H1 (cell line): ENCODE measurements at regions not wholly inside any gene's neighbourhood (a gene's known extent, or its start where the extent isn't known, plus 50 kb on each side); places are given as distances from the start of the nearest gene placed in this dataset.

Experiments
- CTCF ChIA-PET: fragments of 300-600 bp; sonication (Branson Sonifier 250); formaldehyde crosslinking; loops from one replicate; lab custom pipeline; 2021; ENCODE audit not compliant: partially characterized antibody; lab: Charles Lee
- POLR2A ChIA-PET: fragments of 300-600 bp; sonication (Branson Sonifier 250); formaldehyde crosslinking; loops from one replicate; lab custom pipeline; 2021; ENCODE audit warnings: inconsistent platforms; ENCODE audit not compliant: partially characterized antibody; lab: Charles Lee
- DNase-seq, 2 experiments: peaks; one replicate each; pipeline versions ENCODE4 v3.0.0 to v3.0.0-alpha.2; 2010 to 2022; ENCODE audit warnings: low spot score in 2 of 2, low read depth in 1 of 2, mixed read lengths in 1 of 2
- FAIRE-seq: peaks from 2 replicates; lab custom pipeline; 2011; peaks lifted over from hg19 to GRCh38; lab: Jason Lieb, UNC
- H2AFZ ChIP-seq: 2 replicates; pipeline ENCODE4 v1.8.1; 2012; ENCODE audit warnings: low read length, inconsistent platforms
- H2AK5ac ChIP-seq: 2 replicates; pipeline ENCODE4 v1.6.1; 2013; ENCODE audit warnings: low read depth, low read length
- H2BK120ac ChIP-seq: replicated peaks from 2 replicates; pipeline ENCODE3; 2013; ENCODE audit warnings: low read depth, low read length, inconsistent platforms
- H2BK12ac ChIP-seq: 2 replicates; pipeline ENCODE4 v1.6.1; 2013; ENCODE audit warnings: low read depth, low read length
- H2BK15ac ChIP-seq: 2 replicates; pipeline ENCODE4 v1.6.1; 2013; ENCODE audit warnings: low read length
- H2BK20ac ChIP-seq: 2 replicates; pipeline ENCODE4 v1.6.1; 2013; ENCODE audit warnings: low read length
- H2BK5ac ChIP-seq: 2 replicates; pipeline ENCODE4 v1.6.1; 2013; ENCODE audit warnings: low read depth, low read length
- H3K14ac ChIP-seq: 2 replicates; pipeline ENCODE4 v1.6.1; 2013; ENCODE audit warnings: inconsistent platforms; ENCODE audit not compliant: insufficient read length
- H3K18ac ChIP-seq: 2 replicates; pipeline ENCODE4 v1.6.1; 2013; ENCODE audit warnings: low read length; ENCODE audit errors: extremely low read depth
- H3K23ac ChIP-seq: 2 replicates; pipeline ENCODE4 v1.6.1; 2013; ENCODE audit warnings: inconsistent platforms; ENCODE audit not compliant: insufficient read length
- H3K23me2 ChIP-seq: 2 replicates; pipeline ENCODE4 v1.6.1; 2013; ENCODE audit warnings: low read depth, low read length
- H3K27ac ChIP-seq: 2 replicates; pipeline ENCODE4 v1.6.1; 2011; ENCODE audit warnings: low read depth, low read length, inconsistent platforms
- H3K27me3 ChIP-seq, 4 experiments: replicated peaks in 1 of 4; 1 replicate in 1 of 4; 2 replicates in 3 of 4; pipeline versions ENCODE4 v1.6.1 to v1.8.1; 2011 to 2013; ENCODE audit warnings: low read length in 3 of 4, mild to moderate bottlenecking in 3 of 4, inconsistent platforms in 2 of 4, mixed read lengths in 2 of 4, moderate library complexity in 1 of 4; ENCODE audit not compliant: control insufficient read depth in 3 of 4, insufficient read depth in 3 of 4; ENCODE audit errors: extremely low read depth in 1 of 4
- H3K36me3 ChIP-seq, 4 experiments: 2 replicates each; pipeline versions ENCODE4 v1.6.1 to v1.8.1; 2011 to 2013; ENCODE audit warnings: mild to moderate bottlenecking in 4 of 4, low read length in 3 of 4, moderate library complexity in 2 of 4, control low read depth in 1 of 4, inconsistent platforms in 1 of 4; ENCODE audit not compliant: insufficient read depth in 4 of 4, control insufficient read depth in 2 of 4
- H3K4ac ChIP-seq: replicated peaks from 2 replicates; pipeline ENCODE3; 2013; ENCODE audit warnings: low read length, low read depth, mixed read lengths, inconsistent platforms; ENCODE audit not compliant: insufficient read length
- H3K4me1 ChIP-seq, 4 experiments: replicated peaks in 1 of 4; 1 replicate in 1 of 4; 2 replicates in 3 of 4; pipeline versions ENCODE4 v1.6.1 to v1.8.1; 2011 to 2013; ENCODE audit warnings: low read length in 3 of 4, inconsistent platforms in 2 of 4, mixed read lengths in 1 of 4; ENCODE audit not compliant: insufficient read depth in 4 of 4, control insufficient read depth in 3 of 4
- H3K4me2 ChIP-seq, 2 experiments: 2 replicates each; pipeline versions ENCODE4 v1.6.1 to v1.8.1; 2011 to 2013; ENCODE audit warnings: low read depth in 2 of 2, low read length in 2 of 2, control low read depth in 1 of 2, inconsistent platforms in 1 of 2, mild to moderate bottlenecking in 1 of 2; ENCODE audit not compliant: insufficient read depth in 1 of 2
- H3K4me3 ChIP-seq, 4 experiments: fragments of 200-600, 300-600 bp in 1 of 4; sonication (generic), shearing (Covaris generic), sonication (Bioruptor Twin) in 1 of 4; 2 replicates each; pipeline versions ENCODE4 v1.5.1 to v1.8.1; 2011 to 2016; ENCODE audit warnings: low read length in 4 of 4, low read depth in 3 of 4, control low read depth in 2 of 4, inconsistent platforms in 2 of 4, mild to moderate bottlenecking in 2 of 4, mixed read lengths in 1 of 4, moderate library complexity in 1 of 4; ENCODE audit not compliant: insufficient read depth in 2 of 4; ENCODE audit errors: extremely low read depth in 1 of 4
- H3K56ac ChIP-seq: replicated peaks from 2 replicates; pipeline ENCODE3; 2013; ENCODE audit warnings: low read depth, mild to moderate bottlenecking, mixed read lengths, low read length, inconsistent platforms; ENCODE audit not compliant: insufficient read length
- H3K79me1 ChIP-seq: 2 replicates; pipeline ENCODE4 v1.6.1; 2013; ENCODE audit warnings: low read depth, low read length, control low read depth
- H3K79me2 ChIP-seq, 2 experiments: 2 replicates each; pipeline versions ENCODE4 v1.6.1 to v1.8.1; 2012 to 2013; ENCODE audit warnings: low read length in 2 of 2, mild to moderate bottlenecking in 2 of 2, inconsistent platforms in 1 of 2; ENCODE audit not compliant: insufficient read depth in 2 of 2, control insufficient read depth in 1 of 2
- H3K9ac ChIP-seq, 4 experiments: replicated peaks in 1 of 4; 1 replicate in 1 of 4; 2 replicates in 3 of 4; pipeline versions ENCODE4 v1.6.1 to v1.8.1; 2011 to 2013; ENCODE audit warnings: low read depth in 3 of 4, low read length in 3 of 4, control low read depth in 2 of 4, mild to moderate bottlenecking in 2 of 4, moderate library complexity in 2 of 4, inconsistent platforms in 1 of 4; ENCODE audit errors: extremely low read depth in 1 of 4
- H3K9me3 ChIP-seq, 2 experiments: 2 replicates each; pipeline versions ENCODE4 v1.6.1 to v1.8.1; 2012 to 2013; ENCODE audit warnings: mild to moderate bottlenecking in 2 of 2, moderate library complexity in 2 of 2, control low read depth in 1 of 2, inconsistent platforms in 1 of 2, low read depth in 1 of 2, low read length in 1 of 2, mixed read lengths in 1 of 2; ENCODE audit not compliant: insufficient read depth in 2 of 2
- H4K20me1 ChIP-seq, 2 experiments: replicated peaks in 1 of 2; 2 replicates each; pipeline versions ENCODE3 to v1.8.1; 2011 to 2013; ENCODE audit warnings: inconsistent platforms in 2 of 2, low read length in 2 of 2, mild to moderate bottlenecking in 1 of 2; ENCODE audit not compliant: insufficient read depth in 2 of 2, control insufficient read depth in 1 of 2
- H4K5ac ChIP-seq: 2 replicates; pipeline ENCODE4 v1.6.1; 2013; ENCODE audit warnings: low read length, low read depth, mixed read lengths, inconsistent platforms; ENCODE audit not compliant: insufficient read length
- H4K8ac ChIP-seq: 2 replicates; pipeline ENCODE4 v1.8.0; 2013; ENCODE audit warnings: mild to moderate bottlenecking, moderate library complexity, low read length, inconsistent platforms; ENCODE audit not compliant: insufficient read depth; ENCODE audit errors: extremely low read depth
- H4K91ac ChIP-seq: replicated peaks from 2 replicates; pipeline ENCODE3; 2013; ENCODE audit warnings: low read length, mixed read lengths, inconsistent platforms; ENCODE audit not compliant: insufficient read length
- BCL11A ChIP-seq, 2 experiments: IDR thresholded peaks; one replicate each; pipeline ENCODE4 v1.6.1; 2011; ENCODE audit warnings: low read depth in 2 of 2, low read length in 2 of 2, mild to moderate bottlenecking in 2 of 2
- CTCF ChIP-seq, 3 experiments: IDR thresholded peaks; 1 replicate in 2 of 3; 2 replicates in 1 of 3; pipeline versions ENCODE4 v1.5.1 to v1.6.1; 2011; ENCODE audit warnings: low read length in 3 of 3, mild to moderate bottlenecking in 3 of 3, inconsistent platforms in 2 of 3, low read depth in 1 of 3, moderate library complexity in 1 of 3; ENCODE audit not compliant: insufficient read depth in 1 of 3; ENCODE audit errors: control extremely low read depth in 1 of 3
- WGBS, 2 experiments: shearing (Covaris generic) in 1 of 2; methylation state at CpG; one replicate each; pipeline versions ENCODE4 v1.1.6 to v1.1.7; 2013 to 2015; ENCODE audit warnings: low lambda C conversion rate in 2 of 2, mixed read lengths in 2 of 2, inconsistent platforms in 1 of 2, low coverage in 1 of 2, missing lambda C conversion rate in 1 of 2; ENCODE audit not compliant: insufficient replicate concordance in 2 of 2, insufficient coverage in 1 of 2, insufficient read length in 1 of 2; ENCODE audit errors: extremely low coverage in 1 of 2, missing lambda C conversion rate in 1 of 2; 5-methylcytosine and 5-hydroxymethylcytosine counted together

DNA sequence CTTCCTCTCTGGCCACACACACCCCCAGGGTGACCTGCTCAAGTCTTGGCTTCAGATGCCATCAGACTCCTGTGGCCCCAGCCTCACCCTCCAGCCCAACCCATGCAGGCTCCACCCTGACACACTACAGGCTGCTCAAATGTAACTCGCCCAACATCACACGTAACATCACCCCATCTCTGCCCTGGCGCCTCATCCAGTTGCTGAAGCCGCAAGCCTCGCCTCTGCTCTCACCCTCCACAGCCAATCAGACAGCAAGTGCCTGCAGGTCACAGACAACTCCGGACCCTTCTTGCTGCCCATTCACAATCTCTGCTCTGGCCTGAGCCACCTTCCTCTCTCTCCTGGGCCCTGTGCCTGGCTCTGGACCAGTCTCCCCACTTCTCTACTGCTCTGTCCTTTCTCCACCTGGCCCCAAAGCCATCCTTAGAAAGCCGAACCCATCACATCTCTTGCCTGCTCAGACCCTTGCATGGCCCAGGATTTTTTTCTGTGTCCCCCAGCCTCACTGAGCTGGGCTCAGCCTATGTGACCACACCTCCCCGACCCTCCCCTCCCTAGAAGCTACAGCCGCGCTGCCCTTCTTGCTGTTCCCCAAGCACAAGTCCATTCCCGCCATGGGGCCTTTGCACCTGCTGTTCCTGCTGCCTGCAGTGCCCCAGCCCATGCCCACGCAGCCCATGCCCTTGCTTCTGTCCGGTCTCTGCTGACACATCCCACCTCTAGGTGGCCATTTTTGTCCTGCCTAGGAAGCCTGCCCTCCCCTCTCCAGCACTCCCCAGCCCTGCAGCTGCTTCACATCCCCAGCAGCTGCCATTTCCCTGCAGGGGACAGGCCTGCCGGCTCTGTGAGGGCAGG lies 333.9 kb downstream of the CTTN start:
- Histone ChIP-seq H4K8ac (no peak overlapping the region; the same call in 1 of the 2 replicates), H3K27ac (no peak overlapping the region), H4K5ac (no peak overlapping the region), H3K9me3 (no peaks in the 10 kb centered on the region), H3K9ac (no peak overlapping the region), H2BK120ac (no peak overlapping the region), H3K79me2 (no peaks in the 10 kb centered on the region), H3K4me3 (no peak overlapping the region), H2BK20ac (no peak overlapping the region), H4K20me1 (no peaks in the 10 kb centered on the region), H4K91ac (no peak overlapping the region), H3K23ac (no peak overlapping the region), H3K36me3 (no peaks in the 10 kb centered on the region), H3K79me1 (no peaks in the 10 kb centered on the region; the same call in 1 of the 2 replicates), H3K56ac (no peak overlapping the region), H3K4me1 (peaks cover 0 to 5% (median 1%) of the 10 kb centered on the region in 4 experiments; a peak in 5 of 7 replicates), H3K14ac (no peak overlapping the region), H3K27me3 (no peaks in the 10 kb centered on the region; a peak in 1 of 7 replicates), H3K18ac (no peak overlapping the region; the same call in 1 of the 2 replicates), H3K4me2 (no peak overlapping the region), H2AK5ac (no peak overlapping the region), H2BK12ac (no peak overlapping the region), H2AFZ (no peak overlapping the region), H2BK5ac (no peak overlapping the region), H3K23me2 (no peaks in the 10 kb centered on the region; the same call in 1 of the 2 replicates), H3K4ac (no peak overlapping the region), H2BK15ac (no peak overlapping the region)
- DNase-seq (no peak), FAIRE-seq (no peak)
- peak in 1 of 3 experiments; percentile 7; a peak in 1 of 4 replicates for TF ChIP-seq CTCF (IDR thresholded peaks at IDR 0.05; ENCODE audit: control extremely low read depth in 1 of 3, insufficient read depth in 1 of 3, low read depth in 1 of 3, low read length in 3 of 3)
- no peak for TF ChIP-seq BCL11A (IDR thresholded peaks at IDR 0.05; ENCODE audit: low read depth in 2 of 2, low read length in 2 of 2)
- 93% methylated on average over 12 of the region's 14 CpGs; no CpG with 5 or more reads in 1 of the 2 experiments for WGBS, 2 experiments
- ChIA-PET POLR2A (interaction anchor here (1.6 kb wide), 1 partner anchor 11 kb away, joined by 4 read pairs; no protein-coding TSS in a partner anchor), CTCF (interaction anchor here (0.6 to 1.5 kb wide), 5 partner anchors 11 to 186 kb away, joined by 3 to 4 read pairs (median 4); no protein-coding TSS in a partner anchor)
